ENCODE measurements at regions not wholly inside any gene's neighbourhood (a gene's known extent, or its start where the extent isn't known, plus 50 kb on each side); places are given as distances from the start of the nearest gene placed in this dataset.
"Not testable (repeated sequence)": the region's sequence is repeated elsewhere in the genome, so short reads cannot be mapped to it uniquely, and the experiment has no call there.

DNA sequence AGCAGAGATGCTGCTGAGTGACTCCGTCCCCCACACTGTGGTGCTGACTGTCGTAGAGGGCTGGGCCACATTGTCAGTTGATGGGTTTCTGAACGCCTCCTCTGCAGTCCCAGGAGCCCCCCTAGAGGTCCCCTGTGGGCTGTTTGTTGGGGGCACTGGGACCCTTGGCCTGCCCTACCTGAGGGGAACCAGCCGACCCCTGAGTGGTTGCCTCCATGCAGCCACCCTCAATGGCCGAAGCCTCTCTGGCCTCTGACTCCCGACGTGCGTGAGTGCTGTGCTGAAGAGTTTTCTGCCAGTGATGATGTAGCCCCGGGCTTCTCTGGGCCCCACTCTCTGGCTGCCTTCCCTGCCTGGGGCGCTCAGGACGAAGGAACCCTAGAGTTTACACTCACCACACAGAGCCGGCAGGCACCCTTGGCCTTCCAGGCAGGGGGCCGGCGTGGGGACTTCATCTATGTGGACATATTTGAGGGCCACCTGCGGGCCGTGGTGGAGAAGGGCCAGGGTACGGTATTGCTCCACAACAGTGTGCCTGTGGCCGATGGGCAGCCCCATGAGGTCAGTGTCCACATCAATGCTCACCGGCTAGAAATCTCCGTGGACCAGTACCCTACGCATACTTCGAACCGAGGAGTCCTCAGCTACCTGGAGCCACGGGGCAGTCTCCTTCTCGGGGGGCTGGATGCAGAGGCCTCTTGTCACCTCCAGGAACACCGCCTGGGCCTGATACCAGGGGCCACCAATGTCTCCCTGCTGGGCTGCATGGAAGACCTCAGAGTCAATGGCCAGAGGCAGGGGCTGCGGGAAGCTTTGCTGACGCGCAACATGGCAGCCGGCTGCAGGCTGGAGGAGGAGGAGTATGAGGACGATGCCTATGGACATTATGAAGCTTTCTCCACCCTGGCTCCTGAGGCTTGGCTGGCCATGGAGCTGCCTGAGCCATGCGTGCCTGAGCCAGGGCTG, 181.1 kb downstream of the TBC1D2B start:
- DNase-seq (ENCODE audit: low read depth, low spot score), result not testable (repeated sequence)

- DNase-seq (ENCODE audit: low read depth, low spot score), result no peak
Observed at GRCh38 chr15:77895742-77896141, 181.8 kb downstream of the TBC1D2B start.

DNA sequence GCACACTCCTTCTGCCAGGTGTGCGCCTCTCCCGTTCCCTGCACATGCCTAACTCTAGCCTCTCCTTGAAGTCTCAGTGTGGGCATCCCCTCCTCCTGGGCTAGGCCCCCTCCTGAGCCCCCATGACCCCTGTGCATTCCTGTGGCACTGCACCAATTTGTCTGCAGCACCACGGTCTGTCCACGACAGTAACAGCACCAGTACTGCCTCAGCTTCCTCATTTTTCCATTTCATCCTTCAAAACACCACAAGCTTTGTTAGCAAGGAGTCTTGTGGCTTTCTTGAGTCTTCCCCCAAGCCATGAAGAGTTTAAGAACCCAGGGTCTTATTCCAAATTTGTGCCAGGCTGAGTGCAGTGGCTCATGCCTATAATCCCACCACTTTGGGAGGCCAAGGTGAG, 182.4 kb downstream of the TBC1D2B start:
- not testable (repeated sequence) for DNase-seq (ENCODE audit: low read depth, low spot score)

DNA sequence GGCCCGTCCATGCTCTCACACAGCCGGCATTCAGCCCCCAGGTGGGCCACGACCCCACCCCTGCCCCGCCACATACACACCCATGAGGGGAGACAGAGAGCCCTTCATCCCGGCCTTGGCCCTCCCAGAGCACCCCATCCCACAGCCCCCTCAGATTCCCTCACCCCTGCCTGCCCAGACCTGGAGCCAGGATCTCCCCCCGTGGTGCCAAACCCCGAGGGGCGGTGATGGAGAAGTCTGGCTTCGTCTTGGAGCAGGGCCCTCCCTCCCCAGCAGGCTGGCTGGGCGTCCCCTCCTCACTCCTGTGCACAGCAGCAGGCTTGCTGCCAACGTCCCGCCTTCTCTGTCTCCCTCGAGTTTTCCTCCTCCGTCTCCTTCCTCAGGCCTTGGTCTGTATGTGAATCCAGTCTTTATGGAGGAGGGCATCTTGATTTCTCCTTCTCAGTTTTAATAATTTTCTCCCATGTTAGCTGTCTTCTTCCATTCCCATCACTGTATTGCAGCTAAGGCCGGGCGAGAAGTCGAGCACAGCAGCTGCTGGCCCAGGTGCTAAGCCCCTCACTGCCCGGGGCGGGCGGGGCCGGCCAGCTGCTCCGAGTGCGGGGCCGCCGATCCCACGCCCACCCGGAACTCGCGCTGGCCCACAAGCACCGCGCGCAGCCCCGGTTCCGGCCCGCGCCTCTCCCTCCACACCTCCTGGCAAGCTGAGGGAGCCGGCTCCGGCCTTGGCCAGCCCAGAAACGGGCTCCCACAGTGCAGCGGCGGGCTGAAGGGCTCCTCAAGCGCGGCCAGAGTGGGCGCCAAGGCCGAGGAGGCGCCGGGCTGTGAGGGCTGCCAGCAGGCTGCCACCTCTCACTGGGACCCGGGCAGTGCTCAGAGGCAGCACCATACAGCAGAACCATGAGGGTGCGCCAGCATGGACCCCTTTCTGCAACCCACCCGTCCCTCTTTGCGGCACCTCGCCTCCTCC, 183.6 kb downstream of the TBC1D2B start:
- DNase-seq (ENCODE audit: low read depth, low spot score), result not testable (repeated sequence)

DNA sequence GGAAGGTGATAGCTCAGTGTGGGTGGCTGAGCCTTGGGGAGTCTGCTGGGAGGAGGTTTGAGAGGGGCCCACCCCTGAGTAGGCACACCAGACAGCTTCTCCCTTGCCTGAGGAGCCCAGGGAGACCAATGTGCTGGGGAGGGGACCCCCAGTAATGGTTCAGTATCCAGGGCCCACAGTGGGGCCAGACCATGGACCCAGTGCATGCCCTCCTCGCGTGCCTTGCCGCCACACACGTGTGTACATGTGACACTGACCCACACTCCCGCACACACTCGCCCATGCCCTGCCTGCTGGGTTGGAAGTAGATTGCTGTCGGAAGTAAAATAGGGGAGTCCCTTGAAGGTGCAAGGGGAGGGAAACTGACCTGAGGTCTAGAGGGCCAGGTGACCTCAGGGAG, 184.3 kb downstream of the TBC1D2B start:
- DNase-seq (ENCODE audit: low read depth, low spot score), result not testable (repeated sequence)

- DNase-seq (ENCODE audit: low read depth, low spot score), result no peak
Observed at GRCh38 chr15:77892335-77892734, 185.2 kb downstream of the TBC1D2B start.

DNA sequence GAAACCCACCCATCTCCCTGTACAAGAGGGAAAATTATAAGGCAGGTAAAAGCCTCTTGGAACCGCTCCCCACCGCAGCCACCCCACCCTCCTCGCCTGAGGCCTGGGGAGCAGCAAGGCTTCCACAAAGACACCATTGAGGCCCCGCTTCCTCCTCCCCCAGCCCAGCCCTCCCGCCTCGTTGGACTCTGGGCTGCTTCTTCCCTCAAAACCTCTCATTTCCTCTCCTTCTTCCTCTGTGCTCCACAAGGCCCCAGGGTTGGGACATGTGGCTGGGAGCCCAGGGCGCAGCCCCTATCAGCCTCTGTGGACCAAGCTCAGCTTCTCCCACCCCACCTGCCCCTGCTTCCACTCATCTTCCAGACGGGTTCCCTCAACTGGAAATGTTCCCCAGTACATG, 185.6 kb downstream of the TBC1D2B start:
- DNase-seq (ENCODE audit: low read depth, low spot score), result not testable (repeated sequence)

DNA sequence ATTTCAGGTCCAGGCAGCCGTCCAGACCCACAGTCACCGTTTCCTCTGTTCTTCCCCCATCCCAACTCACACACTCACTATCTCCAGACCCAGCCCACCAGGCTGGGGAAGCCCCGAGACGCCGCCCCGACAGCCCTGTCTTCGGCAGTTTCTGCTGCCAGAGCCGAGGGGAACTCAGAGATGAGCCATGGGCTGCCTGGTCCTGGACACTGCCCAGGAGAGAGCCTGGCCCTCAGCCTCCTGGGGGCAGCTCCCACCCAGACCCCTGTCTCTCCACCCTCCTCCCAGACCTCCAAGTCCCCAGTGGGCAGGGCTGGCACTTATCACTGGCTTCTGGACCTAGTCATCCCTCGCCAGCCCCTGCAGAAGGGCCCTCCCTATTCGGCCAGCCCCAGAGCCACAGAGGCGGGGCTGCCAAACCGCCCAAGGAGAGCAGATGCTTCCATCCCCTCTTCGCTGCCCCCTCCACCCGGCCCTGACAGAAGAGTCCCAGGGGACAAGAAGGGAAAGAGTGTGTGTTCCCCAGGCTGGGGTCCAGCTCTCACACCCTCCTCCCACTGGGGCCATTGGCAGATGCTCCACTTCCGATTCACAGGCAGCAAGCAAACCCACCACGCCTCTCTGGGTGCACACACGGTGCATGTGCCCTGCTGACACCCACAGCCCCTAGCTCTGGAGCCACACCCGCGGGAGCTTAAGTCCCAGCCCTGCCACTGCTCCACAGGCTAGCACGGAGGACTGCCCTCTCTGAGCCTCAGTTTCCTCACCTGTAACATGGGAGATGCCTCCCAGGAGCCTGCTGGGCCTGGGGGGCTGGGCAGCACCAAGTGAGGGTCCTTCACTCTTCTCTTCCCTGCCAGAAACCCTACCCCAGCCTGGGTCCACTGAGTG, 186.4 kb downstream of the TBC1D2B start:
- not testable (repeated sequence) for DNase-seq (ENCODE audit: low read depth, low spot score)

- not testable (repeated sequence) for DNase-seq (ENCODE audit: low read depth, low spot score)
Observed at GRCh38 chr15:77889828-77890725, 187.4 kb downstream of the TBC1D2B start.

- peak; percentile 29 for DNase-seq (ENCODE audit: low read depth, low spot score)
Observed at GRCh38 chr15:77889009-77889806, 188.3 kb downstream of the TBC1D2B start.

DNA sequence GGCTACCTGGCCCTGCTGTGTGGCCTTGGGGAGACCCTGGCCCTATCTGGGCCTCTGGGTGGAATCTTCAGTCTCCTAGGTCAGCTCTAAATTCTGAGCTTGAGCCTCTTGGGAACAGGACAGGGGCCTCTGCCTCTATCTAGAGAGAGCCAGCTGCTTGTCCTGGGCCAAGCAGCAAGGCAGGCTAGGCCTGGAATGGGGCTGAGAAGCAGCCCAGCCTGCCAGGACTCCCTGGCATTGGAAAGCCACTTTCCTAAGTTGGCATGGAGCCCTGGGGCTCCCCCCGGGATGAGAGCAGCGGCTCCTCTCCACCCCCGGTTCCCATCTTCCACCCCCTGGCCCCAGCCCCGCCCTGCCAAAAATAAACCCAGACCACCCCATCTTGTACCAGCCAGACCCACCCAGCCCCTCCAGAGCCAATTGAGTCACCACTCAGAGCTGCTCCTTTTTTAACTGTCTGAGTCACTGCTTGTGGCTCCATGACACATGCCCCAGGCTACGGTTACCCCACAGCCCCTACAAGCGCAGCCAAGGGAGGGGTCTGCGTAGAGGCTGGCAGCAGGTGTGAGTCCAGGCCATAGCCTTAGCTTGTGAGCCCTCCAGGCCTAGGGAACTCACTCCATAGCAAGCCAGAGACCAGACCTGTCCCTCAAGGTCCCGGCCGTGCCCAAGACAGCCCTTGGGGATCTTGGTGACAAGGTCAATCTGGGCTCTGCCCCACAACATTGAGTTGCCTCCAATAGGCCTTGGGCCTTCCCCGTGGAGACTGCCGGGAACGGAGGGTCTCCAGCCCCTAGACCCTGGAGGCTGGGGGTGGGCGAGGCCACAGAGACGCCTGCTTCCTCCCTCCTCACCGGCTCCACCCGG, 189.7 kb downstream of the TBC1D2B start:
- DNase-seq (ENCODE audit: low read depth, low spot score), result not testable (repeated sequence)

GRCh38 chr15:77886805-77887448, 190.6 kb downstream of the TBC1D2B start:
- DNase-seq (ENCODE audit: low read depth, low spot score), result no peak

DNA sequence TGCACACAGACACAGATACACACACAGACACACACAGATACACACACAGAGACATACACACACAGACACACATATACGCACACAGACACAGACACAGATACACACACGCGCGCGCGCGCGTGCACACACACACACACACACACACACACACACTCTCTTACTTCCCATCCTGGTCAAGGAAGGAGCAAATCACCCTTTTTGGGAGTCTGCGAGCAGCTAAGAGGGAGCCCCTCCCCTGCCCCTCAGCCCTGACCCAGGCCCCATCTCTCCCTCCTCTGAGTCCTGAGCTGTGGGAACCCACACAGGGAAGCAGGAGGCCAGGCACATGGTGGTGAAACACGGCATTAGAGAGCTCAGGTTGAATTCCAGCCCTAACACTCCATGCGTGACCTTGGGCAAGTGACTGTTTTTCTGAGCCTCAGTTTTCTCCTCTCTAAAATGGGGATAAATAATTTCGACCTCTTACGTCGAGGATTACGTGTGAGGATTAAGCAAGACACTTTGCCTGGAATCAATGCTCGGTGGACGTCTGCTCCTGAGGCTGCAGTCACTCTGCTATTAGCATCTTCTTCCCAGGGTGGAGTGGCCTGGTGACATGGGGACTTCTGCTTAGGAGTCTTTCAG, 191.5 kb downstream of the TBC1D2B start:
- not testable (repeated sequence) for DNase-seq (ENCODE audit: low read depth, low spot score)

DNA sequence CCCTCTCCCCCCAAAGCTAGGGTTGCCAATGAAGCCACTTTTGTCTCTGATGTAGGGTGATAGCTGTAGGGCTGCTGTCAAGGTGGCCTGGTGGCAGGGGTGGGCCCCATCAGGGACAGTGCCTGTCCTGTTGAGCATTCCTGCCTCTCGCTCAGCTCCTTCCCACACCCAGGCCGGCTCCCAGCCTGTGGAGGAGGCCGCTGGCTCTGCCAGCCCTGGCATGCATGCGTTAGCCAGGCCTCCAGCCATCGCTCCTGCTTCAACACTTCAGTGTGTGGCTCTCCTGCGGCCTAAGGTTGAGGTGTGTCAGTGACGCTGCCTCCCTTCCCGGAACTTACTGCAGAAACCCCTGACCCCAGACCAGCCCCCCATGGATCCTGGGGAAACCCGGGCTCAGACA, 194.5 kb downstream of the TBC1D2B start:
- not testable (repeated sequence) for DNase-seq (ENCODE audit: low read depth, low spot score)

GRCh38 chr15:77881950-77882349, 195.6 kb downstream of the TBC1D2B start:
- DNase-seq (ENCODE audit: low read depth, low spot score), result no peak

DNA sequence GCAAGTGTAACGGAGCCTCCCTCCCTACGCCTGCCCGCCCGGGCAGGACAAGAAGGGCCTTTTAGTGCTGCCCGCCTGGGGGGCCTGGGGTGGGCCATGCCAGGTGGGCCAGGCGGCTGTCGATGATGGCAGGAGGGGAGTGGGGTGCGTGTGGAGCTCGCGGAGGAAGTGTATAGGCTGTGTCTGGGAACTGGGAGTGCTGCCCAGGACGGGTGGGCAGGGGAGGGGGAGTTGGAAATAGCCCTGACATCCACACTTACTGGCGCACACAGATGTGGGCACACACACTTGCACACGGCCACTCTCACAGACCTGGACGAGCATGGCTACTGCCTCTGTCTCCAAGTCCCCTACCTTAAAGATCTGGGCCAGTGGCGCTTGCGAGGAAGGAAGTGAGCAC, 196.0 kb downstream of the TBC1D2B start:
- not testable (repeated sequence) for DNase-seq (ENCODE audit: low read depth, low spot score)

DNA sequence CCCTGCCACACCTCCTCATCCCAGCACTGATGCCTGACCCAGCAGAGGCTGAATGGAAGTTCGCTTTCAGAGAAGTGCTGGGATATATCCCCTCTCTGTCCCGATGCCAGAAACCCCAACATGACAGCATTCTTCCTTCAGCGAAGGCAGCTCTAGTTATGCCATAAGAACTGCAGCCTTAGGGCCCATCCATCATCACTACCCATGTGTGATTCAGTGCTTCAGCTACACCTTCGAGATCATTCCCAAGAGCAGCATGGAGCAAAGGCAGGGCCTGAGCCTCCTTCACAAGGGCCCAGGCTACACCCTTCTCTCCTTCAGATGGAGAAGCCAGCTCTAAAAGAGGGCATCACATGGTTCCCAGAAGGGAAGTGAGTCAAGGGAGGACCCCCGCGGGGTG, 198.0 kb downstream of the TBC1D2B start:
- not testable (repeated sequence) for DNase-seq (ENCODE audit: low read depth, low spot score)
